Spinal cord (tissue), 9 donors: ENCODE measurements at regions not wholly inside any gene's neighbourhood (a gene's known extent, or its start where the extent isn't known, plus 50 kb on each side); places are given as distances from the start of the nearest gene placed in this dataset.
A peak's percentile ranks its signal among the peaks of the same experiment; 100 is the strongest.

Experiments used
- DNase-seq, 6 donors: peaks; one replicate each; pipeline versions ENCODE4 v3.0.0 to v3.0.0-alpha.2; 2013 to 2015; ENCODE audit warnings: low spot score in 6 of 6, low read depth in 4 of 6
- H3K27ac ChIP-seq: one replicate; pipeline ENCODE4 v1.5.1; 2013; ENCODE audit warnings: low read depth, low read length, control low read depth
- H3K27me3 ChIP-seq: one replicate; pipeline ENCODE4 v1.6.1; 2013; ENCODE audit warnings: low read length; ENCODE audit not compliant: control insufficient read depth, insufficient read depth
- H3K36me3 ChIP-seq: one replicate; pipeline ENCODE4 v1.6.1; 2013; ENCODE audit warnings: low read length; ENCODE audit not compliant: control insufficient read depth, insufficient read depth
- H3K4me1 ChIP-seq: one replicate; pipeline ENCODE4 v1.6.1; 2013; ENCODE audit warnings: low read length; ENCODE audit not compliant: control insufficient read depth, insufficient read depth
- H3K4me3 ChIP-seq: one replicate; pipeline ENCODE4 v1.5.1; 2013; ENCODE audit warnings: low read depth, low read length, control low read depth
- H3K9me3 ChIP-seq: one replicate; pipeline ENCODE4 v1.6.1; 2013; ENCODE audit warnings: low read length; ENCODE audit not compliant: control insufficient read depth, insufficient read depth
- WGBS: methylation state at CpG from one replicate; pipeline ENCODE4 v1.1.5; 2013; ENCODE audit warnings: missing lambda C conversion rate; ENCODE audit not compliant: insufficient coverage; 5-methylcytosine and 5-hydroxymethylcytosine counted together
- donor health status: healthy.

GRCh38 chr2:208545403-208546042 lies 138.9 kb downstream of the PTH2R start:
- Histone ChIP-seq H3K27ac (no peak overlapping the region), H3K4me1 (no peaks in the 10 kb centered on the region), H3K36me3 (no peaks in the 10 kb centered on the region), H3K9me3 (no peaks in the 10 kb centered on the region), H3K27me3 (no peaks in the 10 kb centered on the region), H3K4me3 (no peak overlapping the region)
- 60% methylated on average over 4 of the region's 4 CpGs for WGBS
- no peak for DNase-seq

GRCh38 chr2:208546107-208546506 lies 139.5 kb downstream of the PTH2R start:
- no CpG with 5 or more reads among the region's 1 CpG for WGBS
- Histone ChIP-seq H3K9me3 (no peaks in the 10 kb centered on the region), H3K27me3 (no peaks in the 10 kb centered on the region), H3K27ac (no peak overlapping the region), H3K4me1 (no peaks in the 10 kb centered on the region), H3K36me3 (no peaks in the 10 kb centered on the region), H3K4me3 (no peak overlapping the region)
- DNase-seq = no peak

GRCh38 chr2:208546860-208547650 lies 140.5 kb downstream of the PTH2R start:
- WGBS = no CpG with 5 or more reads among the region's 4 CpGs
- Histone ChIP-seq H3K27me3 (no peaks in the 10 kb centered on the region), H3K4me3 (no peak overlapping the region), H3K4me1 (no peaks in the 10 kb centered on the region), H3K36me3 (no peaks in the 10 kb centered on the region), H3K9me3 (no peaks in the 10 kb centered on the region), H3K27ac (no peak overlapping the region)
- DNase-seq = no peak

- Histone ChIP-seq H3K9me3 (peaks cover 2% of the 10 kb centered on the region), H3K36me3 (no peaks in the 10 kb centered on the region), H3K4me3 (no peak overlapping the region), H3K4me1 (no peaks in the 10 kb centered on the region), H3K27ac (no peak overlapping the region), H3K27me3 (no peaks in the 10 kb centered on the region)
- 61% methylated on average over 2 of the region's 3 CpGs for WGBS
- DNase-seq = no peak
These were observed 142.1 kb downstream of the PTH2R start for GRCh38 chr2:208548700-208549099.

- Histone ChIP-seq H3K9me3 (peaks cover 2% of the 10 kb centered on the region), H3K27me3 (no peaks in the 10 kb centered on the region), H3K36me3 (no peaks in the 10 kb centered on the region), H3K4me3 (no peak overlapping the region), H3K4me1 (no peaks in the 10 kb centered on the region), H3K27ac (no peak overlapping the region)
- DNase-seq = no peak
- no CpG with 5 or more reads among the region's 1 CpG for WGBS
These were observed 143.1 kb downstream of the PTH2R start for GRCh38 chr2:208549546-208550158.

- H3K4me1 ChIP-seq = no peaks in the 10 kb centered on the region
- DNase-seq = no peak
- no CpG with 5 or more reads among the region's 1 CpG for WGBS
- H3K27me3 ChIP-seq = no peaks in the 10 kb centered on the region
- H3K4me3 ChIP-seq = no peak overlapping the region
- H3K9me3 ChIP-seq = peaks cover 2% of the 10 kb centered on the region
- H3K36me3 ChIP-seq = no peaks in the 10 kb centered on the region
- H3K27ac ChIP-seq = no peak overlapping the region
These were observed 146.4 kb downstream of the PTH2R start for GRCh38 chr2:208552943-208553342.

GRCh38 chr2:208556983-208557484 lies 150.4 kb downstream of the PTH2R start:
- no peak overlapping the region for H3K27ac ChIP-seq
- no peaks in the 10 kb centered on the region for H3K27me3 ChIP-seq
- 51% methylated on average over 3 of the region's 3 CpGs for WGBS
- H3K4me1 ChIP-seq = no peaks in the 10 kb centered on the region
- no peak overlapping the region for H3K4me3 ChIP-seq
- no peaks in the 10 kb centered on the region for H3K36me3 ChIP-seq
- DNase-seq = peak in 3 of 6 donors; percentile 7 to 79 (median 38)
- H3K9me3 ChIP-seq = peaks cover 2% of the 10 kb centered on the region

GRCh38 chr2:208565690-208566416 lies 159.3 kb downstream of the PTH2R start:
- H3K4me1 ChIP-seq = no peaks in the 10 kb centered on the region
- no peaks in the 10 kb centered on the region for H3K27me3 ChIP-seq
- peaks cover 3% of the 10 kb centered on the region for H3K9me3 ChIP-seq
- no peak overlapping the region for H3K4me3 ChIP-seq
- H3K36me3 ChIP-seq = no peaks in the 10 kb centered on the region
- DNase-seq = no peak
- 83% methylated on average over 1 of the region's 8 CpGs for WGBS
- H3K27ac ChIP-seq = no peak overlapping the region

- Histone ChIP-seq H3K27me3 (no peaks in the 10 kb centered on the region), H3K36me3 (no peaks in the 10 kb centered on the region), H3K27ac (no peak overlapping the region), H3K9me3 (peaks cover 1% of the 10 kb centered on the region), H3K4me1 (no peaks in the 10 kb centered on the region), H3K4me3 (no peak overlapping the region)
- DNase-seq = no peak
- WGBS = 100% methylated on average over 2 of the region's 3 CpGs
These were observed 161.6 kb downstream of the PTH2R start for GRCh38 chr2:208568203-208568602.
